ENCODE measurements at regions not wholly inside any gene's neighbourhood (a gene's known extent, or its start where the extent isn't known, plus 50 kb on each side); places are given as distances from the start of the nearest gene placed in this dataset.

GRCh38 chr2:16322308-16323125, 343.1 kb downstream of the CYRIA start:
- TF ChIP-seq TAF1 (IDR thresholded peaks at IDR 0.05; ENCODE audit: borderline replicate concordance, insufficient read depth, low read length) (no peak), SIN3A (IDR thresholded peaks at IDR 0.05; ENCODE audit: borderline replicate concordance, insufficient read depth, low read length) (no peak), POLR2AphosphoS5 (IDR thresholded peaks at IDR 0.05; ENCODE audit: low read depth, low read length) (no peak), FOXP2 (optimal IDR thresholded peaks at IDR 0.05; ENCODE audit: borderline replicate concordance, extremely low read depth, extremely low read length, insufficient read depth) (no peak), REST (IDR thresholded peaks at IDR 0.05; ENCODE audit: insufficient read depth in 1 of 2, low read depth in 2 of 2, low read length in 2 of 2) (no peak)

DNA sequence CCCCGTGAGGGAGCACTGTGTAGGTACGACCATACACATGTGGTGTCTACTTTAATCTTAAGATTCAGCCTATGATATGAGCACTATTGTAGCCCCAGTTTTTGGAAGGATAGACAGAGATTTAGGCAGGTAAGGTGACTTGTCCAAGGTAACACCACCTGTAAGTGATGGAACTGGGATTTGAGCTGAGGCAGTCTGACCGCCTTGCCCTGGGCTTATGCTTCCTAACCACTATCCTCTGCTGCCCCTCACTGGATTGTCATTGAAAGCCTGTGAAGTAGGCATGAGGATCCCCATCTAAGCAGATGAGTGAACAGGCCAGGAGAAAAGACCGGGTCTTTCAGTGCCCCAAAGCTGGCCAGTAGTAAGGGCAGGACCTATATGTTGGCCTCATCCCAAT, 343.8 kb downstream of the CYRIA start:
- TF ChIP-seq REST (IDR thresholded peaks at IDR 0.05; ENCODE audit: insufficient read depth in 1 of 2, low read depth in 2 of 2, low read length in 2 of 2): no peak
- no peak for TF ChIP-seq SIN3A (IDR thresholded peaks at IDR 0.05; ENCODE audit: borderline replicate concordance, insufficient read depth, low read length)
- TF ChIP-seq TAF1 (IDR thresholded peaks at IDR 0.05; ENCODE audit: borderline replicate concordance, insufficient read depth, low read length): no peak
- TF ChIP-seq POLR2AphosphoS5 (IDR thresholded peaks at IDR 0.05; ENCODE audit: low read depth, low read length): no peak
- TF ChIP-seq FOXP2 (optimal IDR thresholded peaks at IDR 0.05; ENCODE audit: borderline replicate concordance, extremely low read depth, extremely low read length, insufficient read depth): no peak

DNA sequence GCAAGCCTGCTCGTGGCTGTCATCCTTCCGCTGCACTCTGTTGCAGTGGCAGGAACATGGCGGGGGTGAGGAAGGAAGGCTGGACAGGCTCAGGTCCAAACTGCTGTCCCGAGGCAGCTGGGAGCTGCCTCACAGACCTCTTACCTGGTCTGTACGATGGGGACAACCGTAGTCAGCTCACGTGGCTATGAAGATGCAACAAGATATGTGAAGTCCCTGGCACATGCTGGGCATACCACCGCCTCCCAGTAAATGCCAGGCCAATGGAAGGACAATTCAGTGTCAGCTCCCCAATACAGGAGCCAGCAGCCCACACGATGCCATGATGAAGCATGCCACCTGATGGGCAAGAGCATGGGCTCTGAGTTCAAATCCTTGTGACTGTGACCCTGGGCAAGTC, 344.4 kb downstream of the CYRIA start:
- TF ChIP-seq POLR2AphosphoS5 (IDR thresholded peaks at IDR 0.05; ENCODE audit: low read depth, low read length) (no peak), TAF1 (IDR thresholded peaks at IDR 0.05; ENCODE audit: borderline replicate concordance, insufficient read depth, low read length) (no peak), SIN3A (IDR thresholded peaks at IDR 0.05; ENCODE audit: borderline replicate concordance, insufficient read depth, low read length) (no peak)

- TF ChIP-seq FOXP2 (optimal IDR thresholded peaks at IDR 0.05; ENCODE audit: borderline replicate concordance, extremely low read depth, extremely low read length, insufficient read depth) (no peak), SIN3A (IDR thresholded peaks at IDR 0.05; ENCODE audit: borderline replicate concordance, insufficient read depth, low read length) (no peak), POLR2AphosphoS5 (IDR thresholded peaks at IDR 0.05; ENCODE audit: low read depth, low read length) (no peak), REST (IDR thresholded peaks at IDR 0.05; ENCODE audit: insufficient read depth in 1 of 2, low read depth in 2 of 2, low read length in 2 of 2) (no peak), TAF1 (IDR thresholded peaks at IDR 0.05; ENCODE audit: borderline replicate concordance, insufficient read depth, low read length) (no peak)
These were observed 344.9 kb downstream of the CYRIA start for GRCh38 chr2:16320716-16321115.

GRCh38 chr2:16319551-16320121, 346.0 kb downstream of the CYRIA start:
- no peak for TF ChIP-seq TAF1 (IDR thresholded peaks at IDR 0.05; ENCODE audit: borderline replicate concordance, insufficient read depth, low read length)
- no peak for TF ChIP-seq FOXP2 (optimal IDR thresholded peaks at IDR 0.05; ENCODE audit: borderline replicate concordance, extremely low read depth, extremely low read length, insufficient read depth)
